D721Med (cell line): ENCODE measurements at regions not wholly inside any gene's neighbourhood (a gene's known extent, or its start where the extent isn't known, plus 50 kb on each side); places are given as distances from the start of the nearest gene placed in this dataset.

Experiments
- DNase-seq: peaks from one replicate; pipeline ENCODE4 v3.0.0; 2011; ENCODE audit warnings: low spot score; ENCODE audit not compliant: insufficient read length
- FAIRE-seq: peaks from 2 replicates; lab custom pipeline; 2011; peaks lifted over from hg19 to GRCh38; lab: Jason Lieb, UNC
- TF ChIP-seq, protein P1 (sequence below): IDR thresholded peaks from 2 replicates; pipeline ENCODE4 v1.5.1; 2012; ENCODE audit warnings: mild to moderate bottlenecking, control low read depth; ENCODE audit not compliant: insufficient read depth; ENCODE audit errors: missing control alignments

DNA sequence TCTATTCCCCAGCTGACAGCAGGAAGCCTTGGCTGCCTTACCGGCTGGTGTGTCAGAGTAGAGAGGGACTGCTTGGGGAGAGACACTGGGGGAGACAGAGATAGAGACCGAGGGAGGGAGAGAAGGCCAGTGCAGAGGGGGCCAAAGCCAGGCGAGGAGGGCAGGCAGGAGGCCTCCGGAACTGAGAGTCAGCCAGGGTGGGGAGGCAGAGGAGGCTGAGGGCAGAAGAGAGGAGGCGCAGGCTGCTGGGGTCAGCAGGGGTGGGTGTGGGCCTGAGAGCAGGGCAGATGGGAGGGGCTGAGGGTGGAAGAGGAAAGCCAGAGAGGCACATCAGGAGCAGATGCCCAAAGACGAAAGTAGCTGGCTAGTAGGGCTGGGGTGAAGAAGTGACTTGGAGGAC lies 57.2 kb upstream of the PAX2 start:
- FAIRE-seq (no peak), DNase-seq (no peak)
- TF ChIP-seq, protein P1, sequence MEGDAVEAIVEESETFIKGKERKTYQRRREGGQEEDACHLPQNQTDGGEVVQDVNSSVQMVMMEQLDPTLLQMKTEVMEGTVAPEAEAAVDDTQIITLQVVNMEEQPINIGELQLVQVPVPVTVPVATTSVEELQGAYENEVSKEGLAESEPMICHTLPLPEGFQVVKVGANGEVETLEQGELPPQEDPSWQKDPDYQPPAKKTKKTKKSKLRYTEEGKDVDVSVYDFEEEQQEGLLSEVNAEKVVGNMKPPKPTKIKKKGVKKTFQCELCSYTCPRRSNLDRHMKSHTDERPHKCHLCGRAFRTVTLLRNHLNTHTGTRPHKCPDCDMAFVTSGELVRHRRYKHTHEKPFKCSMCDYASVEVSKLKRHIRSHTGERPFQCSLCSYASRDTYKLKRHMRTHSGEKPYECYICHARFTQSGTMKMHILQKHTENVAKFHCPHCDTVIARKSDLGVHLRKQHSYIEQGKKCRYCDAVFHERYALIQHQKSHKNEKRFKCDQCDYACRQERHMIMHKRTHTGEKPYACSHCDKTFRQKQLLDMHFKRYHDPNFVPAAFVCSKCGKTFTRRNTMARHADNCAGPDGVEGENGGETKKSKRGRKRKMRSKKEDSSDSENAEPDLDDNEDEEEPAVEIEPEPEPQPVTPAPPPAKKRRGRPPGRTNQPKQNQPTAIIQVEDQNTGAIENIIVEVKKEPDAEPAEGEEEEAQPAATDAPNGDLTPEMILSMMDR = no peak

GRCh38 chr10:100693821-100694220 lies 51.6 kb upstream of the PAX2 start:
- DNase-seq (no peak), FAIRE-seq (no peak)

More at GRCh38 chr10:100693821-100694220, 51.6 kb upstream of the PAX2 start:
- TF ChIP-seq, protein P1 = no peak
